Kidney (tissue), 13 donors: ENCODE measurements at regions not wholly inside any gene's neighbourhood (a gene's known extent, or its start where the extent isn't known, plus 50 kb on each side); places are given as distances from the start of the nearest gene placed in this dataset.

Experiments used
- DNase-seq, 5 donors: peaks; one replicate each; pipeline ENCODE4 v3.0.0-alpha.2; 2013 to 2020
- FAIRE-seq: peaks from 2 replicates; lab custom pipeline; 2012; peaks lifted over from hg19 to GRCh38; lab: Jason Lieb, UNC
- H3K27ac ChIP-seq, 2 donors: one replicate each; pipeline ENCODE4 v1.7.0; 2013; ENCODE audit warnings: low read depth in 2 of 2, low read length in 2 of 2, inconsistent platforms in 1 of 2
- H3K27me3 ChIP-seq: one replicate; pipeline ENCODE4 v1.7.1; 2013; ENCODE audit warnings: low read length, inconsistent platforms; ENCODE audit not compliant: control insufficient read depth, insufficient read depth
- H3K36me3 ChIP-seq, 3 donors: one replicate each; pipeline versions ENCODE4 v1.7.0 to v1.7.1; 2013; ENCODE audit warnings: low read length in 3 of 3, control low read depth in 1 of 3, inconsistent platforms in 1 of 3; ENCODE audit not compliant: insufficient read depth in 3 of 3, control insufficient read depth in 2 of 3
- H3K4me1 ChIP-seq, 3 donors: one replicate each; pipeline versions ENCODE4 v1.7.0 to v1.7.1; 2013; ENCODE audit warnings: low read length in 3 of 3, inconsistent platforms in 1 of 3, low read depth in 1 of 3; ENCODE audit not compliant: control insufficient read depth in 2 of 3, insufficient read depth in 2 of 3
- H3K4me3 ChIP-seq, 3 donors: one replicate each; pipeline versions ENCODE4 v1.7.0 to v1.8.1; 2013; ENCODE audit warnings: low read length in 3 of 3, control low read depth in 1 of 3, inconsistent platforms in 1 of 3
- H3K9ac ChIP-seq, 3 donors: one replicate each; pipeline versions ENCODE4 v1.7.0 to v1.7.1; 2013; ENCODE audit warnings: low read length in 3 of 3, control low read depth in 1 of 3, inconsistent platforms in 1 of 3
- H3K9me3 ChIP-seq, 3 donors: one replicate each; pipeline versions ENCODE4 v1.7.0 to v1.7.1; 2013; ENCODE audit warnings: low read length in 3 of 3, control low read depth in 1 of 3, inconsistent platforms in 1 of 3; ENCODE audit not compliant: control insufficient read depth in 2 of 3, insufficient read depth in 1 of 3
- CTCF ChIP-seq: IDR thresholded peaks from 3 replicates; pipeline ENCODE4 v1.5.1; 2012; ENCODE audit warnings: mild to moderate bottlenecking, moderate library complexity, borderline replicate concordance; ENCODE audit not compliant: insufficient read depth; ENCODE audit errors: extremely low read depth
- intact Hi-C: fragments of 100-400 bp; cut with DNase I; formaldehyde crosslinking; loops from one replicate; pipeline ENCODE4 v1.11.1; 2022
- donor health status: control.
- donor health status: control.
- donor health status: control.
- donor health status: control.
- donor health status: control.
- donor health status: DM: yes; HTN: yes; CAD: no.
- donor health status: Normal renal cell carcinoma (clear cell type).

- Histone ChIP-seq H3K4me3 (no peak overlapping the region), H3K4me1 (no peaks in the 10 kb centered on the region), H3K9ac (no peak overlapping the region), H3K36me3 (no peaks in the 10 kb centered on the region), H3K27ac (no peak overlapping the region), H3K27me3 (no peaks in the 10 kb centered on the region), H3K9me3 (no peaks in the 10 kb centered on the region)
- intact Hi-C loops = no loop called here
- DNase-seq (peak in 1 of 5 donors; percentile 22), FAIRE-seq (no peak)
- TF ChIP-seq CTCF = no peak
Observed at GRCh38 chr5:138659561-138659960, 84.4 kb upstream of the HSPA9 start.

DNA sequence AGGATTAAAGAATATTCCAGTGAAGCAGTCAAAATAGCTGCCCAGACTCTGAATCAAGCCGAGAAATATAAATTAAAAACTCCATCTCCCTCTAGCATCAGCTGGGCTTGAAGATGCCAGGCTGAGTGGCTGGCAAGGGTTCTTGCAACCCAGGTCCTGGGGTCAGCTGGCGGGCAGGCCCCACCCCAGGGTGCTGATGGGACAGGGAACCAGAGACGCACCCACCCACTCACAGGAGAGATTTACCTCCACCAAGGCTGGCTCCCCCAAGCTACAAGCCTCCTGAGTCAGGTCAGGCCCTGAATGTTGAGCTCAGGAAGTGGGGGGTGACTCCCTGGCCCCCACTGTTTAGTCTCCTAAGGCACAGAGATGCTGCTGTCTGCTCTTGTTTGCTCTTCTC lies 83.9 kb upstream of the HSPA9 start:
- intact Hi-C loops = no loop called here
- Histone ChIP-seq H3K27ac (no peak overlapping the region), H3K9ac (no peak overlapping the region), H3K9me3 (no peaks in the 10 kb centered on the region), H3K4me1 (no peaks in the 10 kb centered on the region), H3K27me3 (no peaks in the 10 kb centered on the region), H3K36me3 (no peaks in the 10 kb centered on the region), H3K4me3 (no peak overlapping the region)
- no peak for TF ChIP-seq CTCF
- FAIRE-seq (no peak), DNase-seq (peak in 1 of 5 donors; percentile 58)

GRCh38 chr5:138658676-138659075 lies 83.5 kb upstream of the HSPA9 start:
- Histone ChIP-seq H3K36me3 (no peaks in the 10 kb centered on the region), H3K27me3 (no peaks in the 10 kb centered on the region), H3K4me3 (no peak overlapping the region), H3K27ac (no peak overlapping the region), H3K9me3 (no peaks in the 10 kb centered on the region), H3K4me1 (no peaks in the 10 kb centered on the region), H3K9ac (no peak overlapping the region)
- intact Hi-C loops = no loop called here
- no peak for DNase-seq
- no peak for TF ChIP-seq CTCF
- no peak for FAIRE-seq

- Histone ChIP-seq H3K4me1 (no peaks in the 10 kb centered on the region), H3K27me3 (no peaks in the 10 kb centered on the region), H3K27ac (no peak overlapping the region), H3K4me3 (no peak overlapping the region), H3K9me3 (no peaks in the 10 kb centered on the region), H3K36me3 (no peaks in the 10 kb centered on the region), H3K9ac (no peak overlapping the region)
- intact Hi-C loops = no loop called here
- TF ChIP-seq CTCF = no peak
- peak in 1 of 5 donors; percentile 39 for DNase-seq
- no peak for FAIRE-seq
Observed at GRCh38 chr5:138657360-138657759, 82.2 kb upstream of the HSPA9 start.
